D341Med (cell line): ENCODE measurements at regions not wholly inside any gene's neighbourhood (a gene's known extent, or its start where the extent isn't known, plus 50 kb on each side); places are given as distances from the start of the nearest gene placed in this dataset.
"Not testable (repeated sequence)": the region's sequence is repeated elsewhere in the genome, so short reads cannot be mapped to it uniquely, and the experiment has no call there.

Source experiments
- DNase-seq: peaks from one replicate; pipeline ENCODE4 v3.0.0; 2012; ENCODE audit warnings: low spot score

DNA sequence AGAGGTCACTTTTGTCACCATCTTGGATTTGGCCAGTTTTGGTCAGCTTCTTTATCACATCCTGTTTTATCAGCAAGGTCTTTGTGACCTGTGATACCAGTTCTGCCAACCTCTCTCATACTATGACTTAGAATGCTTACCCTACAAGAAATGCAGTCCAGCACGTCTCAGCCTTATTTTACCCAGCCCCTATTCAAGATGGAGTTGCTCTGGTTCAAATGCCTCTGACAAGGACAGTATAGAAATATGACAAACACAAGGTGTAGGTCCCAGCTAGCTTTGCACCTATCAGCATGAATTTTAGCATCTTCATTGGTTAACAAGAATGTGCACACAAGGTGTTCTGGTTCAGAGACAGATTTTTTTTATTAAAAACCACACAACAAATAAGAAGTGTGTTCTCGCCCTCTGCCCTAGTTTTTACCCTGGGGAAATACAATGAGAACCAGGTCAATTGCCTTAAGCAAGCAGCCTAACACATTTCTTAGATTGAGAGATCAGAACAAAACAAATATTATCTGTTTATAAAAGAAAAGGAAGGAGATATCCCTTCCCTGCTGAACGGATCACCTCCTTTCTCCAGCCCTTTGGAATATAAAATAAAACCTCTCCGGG, 962.3 kb upstream of the PRKX start:
- DNase-seq = no peak

DNA sequence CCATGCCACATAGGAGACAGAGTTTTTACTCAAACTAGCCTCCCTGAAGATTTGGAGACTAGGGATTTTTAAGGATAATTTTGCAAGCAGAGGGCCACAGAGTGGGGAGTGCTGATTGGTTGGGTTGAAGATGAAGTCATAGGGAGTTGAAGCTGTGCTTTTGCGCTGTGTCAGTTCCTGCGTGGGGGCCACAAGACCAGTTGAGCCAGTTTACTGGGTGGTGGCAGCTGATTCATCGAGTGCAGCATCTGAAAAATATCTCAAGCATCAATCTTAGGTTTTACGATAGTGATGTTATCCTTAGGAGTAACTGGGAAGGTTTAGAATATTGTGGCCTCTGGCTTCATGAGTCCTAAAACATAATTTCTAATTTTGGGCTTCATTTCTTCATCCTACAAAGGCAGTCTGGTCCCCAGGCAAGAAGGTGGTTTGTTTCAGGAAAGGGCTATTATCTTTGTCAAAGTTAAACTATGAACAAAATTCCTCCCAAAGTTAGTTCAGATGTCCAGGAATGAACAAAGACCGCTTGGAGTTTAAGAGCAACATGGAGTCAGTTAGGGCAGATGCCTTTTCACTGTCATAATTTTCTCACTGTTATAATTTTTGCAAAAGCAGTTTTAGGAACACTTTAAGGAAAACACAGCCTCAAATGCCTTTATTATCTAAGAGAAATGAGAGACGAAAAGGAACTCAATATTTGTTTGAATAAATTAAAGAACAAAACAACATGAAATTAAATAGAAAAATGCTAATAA, 960.8 kb upstream of the PRKX start:
- no peak for DNase-seq

DNA sequence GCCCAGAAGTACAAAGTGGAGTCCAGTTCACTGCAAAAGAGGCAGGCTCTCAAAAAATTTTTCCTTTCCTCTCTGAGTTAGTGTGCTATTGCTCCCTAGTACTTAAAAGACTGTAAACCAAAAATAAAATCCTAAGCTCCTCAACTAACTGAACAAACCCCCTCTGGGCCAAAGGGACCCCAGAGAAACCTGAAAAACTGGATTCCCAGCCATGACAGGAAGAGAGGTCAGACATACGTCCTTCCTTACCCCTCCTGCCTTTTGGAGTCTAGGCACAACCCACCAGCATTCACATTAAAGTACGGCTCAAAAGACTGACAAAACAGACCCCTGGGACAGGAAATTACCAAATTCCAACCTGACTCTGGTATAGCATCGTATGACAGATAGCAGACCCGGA, 957.9 kb upstream of the PRKX start:
- DNase-seq = no peak

DNA sequence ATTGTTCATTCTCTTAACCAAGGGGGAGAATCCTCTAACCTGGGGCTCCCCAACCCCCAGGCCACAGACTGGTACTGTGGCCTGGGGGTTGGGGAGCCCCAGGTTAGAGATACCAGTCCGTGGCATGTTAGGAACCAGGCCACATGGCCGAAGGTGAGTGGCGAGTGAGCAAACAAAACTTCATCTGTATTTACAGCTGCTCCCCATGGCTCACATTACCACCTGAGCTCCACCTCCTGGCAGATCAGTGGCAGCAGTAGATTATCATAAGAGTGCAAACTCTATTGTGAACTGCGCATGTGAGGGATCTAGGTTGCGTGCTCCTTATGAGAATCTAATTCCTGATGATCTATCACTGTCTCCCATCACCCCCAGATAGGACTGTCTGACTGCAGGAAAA, 957.2 kb upstream of the PRKX start:
- no peak for DNase-seq

DNA sequence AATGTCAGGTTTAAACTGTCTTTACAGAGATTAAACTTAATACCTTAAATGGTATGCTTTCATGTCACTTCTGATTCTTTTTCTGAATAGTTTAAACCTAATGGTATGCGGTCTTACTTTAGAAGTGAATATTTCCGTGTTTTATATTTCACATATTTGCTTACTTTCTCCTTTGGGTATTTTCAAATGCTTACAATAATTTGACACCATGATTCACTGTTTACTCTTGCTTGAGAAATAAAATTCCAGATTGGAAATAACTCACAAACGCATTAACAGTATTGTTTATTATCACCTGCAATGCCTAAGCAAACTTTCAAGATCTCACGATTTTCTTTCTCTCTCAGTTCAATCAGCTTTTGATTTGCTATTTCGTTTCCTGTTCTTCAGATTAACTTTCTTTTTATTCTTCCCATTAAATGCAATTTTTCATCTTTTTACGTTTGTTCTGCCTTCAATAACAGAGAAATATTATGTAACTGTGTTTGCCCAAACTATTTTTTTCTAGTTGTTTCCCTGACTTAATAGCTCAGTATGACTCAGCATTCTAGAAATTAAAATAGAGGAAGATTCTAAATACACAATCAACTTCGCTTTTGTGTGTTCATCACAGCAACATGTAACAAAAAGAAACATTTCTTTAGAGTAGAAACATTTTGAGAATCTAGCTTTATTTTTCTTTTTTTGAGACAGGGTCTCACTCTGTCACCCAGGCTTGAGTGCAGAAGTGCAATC, 955.5 kb upstream of the PRKX start:
- no peak for DNase-seq

DNA sequence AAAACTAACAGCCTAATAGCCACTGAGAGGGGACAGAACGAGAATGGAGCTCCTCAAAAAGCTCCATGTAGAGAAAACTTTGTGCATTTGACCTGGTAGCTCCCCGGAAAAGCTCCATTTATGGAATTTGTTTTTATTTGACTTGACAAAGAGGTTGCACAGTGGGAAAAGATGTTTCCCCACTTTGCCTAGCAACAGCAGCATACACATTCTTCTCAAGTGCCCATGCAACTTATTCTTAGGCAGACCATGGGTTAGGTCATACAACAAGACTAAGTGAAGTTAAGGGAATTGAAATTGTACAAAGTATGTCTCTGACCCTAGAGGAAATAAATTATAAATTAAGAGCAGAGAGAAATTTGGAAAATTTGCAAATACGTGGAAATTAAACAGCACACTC, 949.6 kb upstream of the PRKX start:
- no peak for DNase-seq

DNA sequence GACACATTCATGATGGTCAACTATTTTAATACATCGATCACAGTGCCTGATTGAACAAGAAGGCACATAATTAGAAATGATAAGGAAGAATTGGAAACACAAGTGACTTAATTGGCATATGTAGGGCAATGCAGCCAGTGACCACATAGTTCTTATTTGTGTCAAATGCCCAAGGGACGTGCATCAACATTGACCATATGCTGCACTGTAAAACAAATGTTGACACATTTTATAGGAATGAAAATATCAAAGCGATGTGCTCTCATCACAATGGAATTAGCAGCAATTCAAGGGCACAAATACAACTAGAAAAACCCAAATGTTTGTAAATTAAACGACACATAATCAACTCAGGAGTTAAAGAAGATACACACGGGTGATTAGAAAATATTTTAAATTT, 948.3 kb upstream of the PRKX start:
- no peak for DNase-seq

DNA sequence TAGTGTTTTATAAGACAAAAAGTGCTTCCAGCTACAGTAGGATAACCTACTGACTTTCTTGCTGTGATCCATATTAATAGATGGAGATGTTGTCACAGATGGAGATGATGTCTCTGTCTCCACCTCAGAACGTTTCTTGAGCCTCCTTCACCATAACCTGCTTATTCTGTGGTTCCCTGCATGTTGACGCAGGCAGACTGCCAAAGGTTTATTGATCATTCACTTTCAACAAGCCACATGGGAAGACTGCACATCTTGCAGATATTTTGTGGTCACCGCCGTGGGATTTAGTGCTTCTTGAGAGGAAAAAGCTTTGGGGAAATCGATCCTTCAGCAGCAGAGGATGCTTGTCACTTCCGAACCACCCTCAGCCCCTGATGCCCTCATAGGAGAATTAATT, 943.0 kb upstream of the PRKX start:
- DNase-seq = no peak

DNA sequence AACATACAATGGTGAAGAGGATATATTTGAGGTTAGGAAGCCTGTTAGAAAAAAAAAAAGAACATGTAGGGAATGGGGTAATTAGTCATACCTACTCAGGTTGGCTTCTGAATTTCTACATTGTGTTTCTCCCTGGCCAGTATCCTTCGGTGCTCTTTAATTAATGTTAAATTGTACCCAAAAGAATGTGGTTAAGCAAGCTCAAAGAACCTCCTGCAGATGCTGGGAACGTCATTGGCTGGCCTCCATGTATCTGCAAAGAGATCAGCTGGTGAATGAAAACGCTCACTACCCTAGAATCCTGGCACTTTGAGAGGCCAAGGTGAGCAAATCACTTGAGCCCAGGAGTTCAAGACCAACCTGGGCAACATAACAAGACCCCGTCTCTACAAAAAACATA, 942.3 kb upstream of the PRKX start:
- no peak for DNase-seq

DNA sequence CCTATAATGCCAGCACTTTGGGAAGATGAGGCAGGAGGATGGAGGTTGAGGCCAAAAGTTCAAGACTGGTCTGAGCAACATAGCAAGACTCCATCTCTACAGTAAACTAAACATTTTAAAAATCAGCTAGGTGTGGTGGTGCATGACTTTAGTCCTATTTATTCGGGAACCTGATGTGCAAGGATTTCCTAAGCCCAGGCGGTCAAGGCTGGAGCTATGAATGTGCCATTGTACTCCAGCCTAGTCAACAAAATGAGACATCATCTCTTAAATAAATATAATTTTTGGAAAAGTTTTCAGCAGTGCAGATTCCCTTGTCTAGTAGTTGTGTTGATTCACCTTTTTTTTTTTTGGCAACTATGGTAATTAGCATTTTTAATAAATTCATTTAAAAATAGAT, 928.7 kb upstream of the PRKX start:
- DNase-seq = no peak

DNA sequence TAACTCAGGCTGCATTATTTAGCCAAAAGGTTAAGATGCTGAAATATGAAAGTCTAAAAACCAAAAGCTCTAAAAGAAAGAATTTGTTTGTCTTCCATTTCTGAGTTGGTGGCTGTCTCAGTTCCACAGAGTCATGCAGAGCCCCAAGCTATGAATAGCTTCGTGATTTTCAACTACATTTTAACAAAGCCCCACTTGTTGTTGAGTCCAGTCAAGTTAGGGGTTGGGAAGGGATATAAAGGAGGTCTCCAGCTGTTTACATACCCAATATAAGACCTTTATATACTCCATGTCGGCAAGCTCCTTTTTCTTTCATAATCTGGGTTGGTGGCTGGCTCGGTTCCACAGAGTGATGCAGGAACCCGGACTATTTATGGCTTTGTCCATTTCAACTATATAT, 924.6 kb upstream of the PRKX start:
- DNase-seq = no peak

DNA sequence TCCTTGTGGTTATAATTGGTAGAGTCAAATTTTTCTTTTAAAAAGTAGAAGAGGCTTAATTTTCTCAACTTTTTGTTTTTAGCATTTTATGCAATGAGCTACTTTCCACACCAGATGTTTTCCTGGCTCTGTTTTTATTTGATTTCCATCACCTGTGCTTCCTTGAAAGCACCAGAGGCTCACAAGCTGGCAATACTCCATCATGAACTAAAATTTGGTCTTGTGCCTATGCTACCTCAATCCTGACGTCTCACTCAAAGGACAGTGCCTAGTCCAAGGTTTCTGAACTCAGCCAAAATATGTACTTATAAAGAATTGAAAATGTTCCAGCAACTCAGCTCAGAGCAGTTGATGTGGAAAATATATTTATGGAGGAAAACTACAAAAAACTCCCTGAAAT, 914.0 kb upstream of the PRKX start:
- DNase-seq = no peak

DNA sequence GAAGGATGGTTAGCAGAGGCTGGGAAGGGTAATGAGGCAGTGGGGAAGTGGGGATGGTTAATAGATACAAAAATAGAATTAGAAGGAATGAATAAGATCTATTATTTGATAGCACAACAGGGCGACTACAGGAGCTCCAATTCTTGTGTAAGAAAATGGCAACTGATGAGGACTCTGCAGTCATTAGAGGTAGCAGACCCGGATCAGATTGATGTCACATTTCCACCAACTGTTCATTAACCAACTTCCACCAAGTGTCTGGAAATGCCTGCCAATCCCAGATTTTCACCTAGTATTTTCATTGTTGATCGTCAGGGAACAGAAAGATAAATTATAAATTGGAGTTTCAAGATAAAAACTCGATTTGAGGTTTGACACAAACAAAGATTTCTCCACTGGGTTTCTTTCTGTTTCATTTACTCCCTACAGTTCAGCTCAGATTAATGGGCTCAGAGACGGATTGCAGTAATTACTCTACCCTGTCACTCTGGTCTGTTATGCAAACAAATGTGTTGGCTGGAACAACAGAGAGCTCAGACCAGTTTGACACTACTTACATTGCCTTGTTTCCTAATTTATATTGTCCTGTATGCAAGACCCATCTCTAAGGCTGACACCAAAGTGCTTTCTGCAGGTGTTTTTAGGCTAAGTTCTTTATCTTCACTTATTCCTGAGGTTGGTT, 909.2 kb upstream of the PRKX start:
- DNase-seq = no peak

DNA sequence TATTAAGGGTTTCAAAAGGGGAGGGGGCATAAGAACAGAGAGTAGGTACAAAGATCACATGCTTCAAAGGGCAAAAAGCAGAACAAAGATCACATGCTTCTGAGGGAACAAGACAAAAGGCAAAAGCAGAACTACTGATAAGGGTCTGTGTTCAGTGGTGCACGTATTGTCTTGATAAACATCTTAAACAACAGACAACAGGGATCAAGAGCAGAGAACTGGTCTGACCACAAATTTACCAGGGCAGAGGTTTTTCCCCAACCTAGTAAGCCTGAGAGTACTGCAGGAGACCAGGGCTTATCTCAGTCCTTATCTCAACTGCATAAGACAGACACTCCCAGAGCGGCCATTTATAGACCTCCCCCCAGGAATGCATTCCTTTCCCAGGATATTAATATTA, 900.2 kb upstream of the PRKX start:
- DNase-seq = not testable (repeated sequence)

DNA sequence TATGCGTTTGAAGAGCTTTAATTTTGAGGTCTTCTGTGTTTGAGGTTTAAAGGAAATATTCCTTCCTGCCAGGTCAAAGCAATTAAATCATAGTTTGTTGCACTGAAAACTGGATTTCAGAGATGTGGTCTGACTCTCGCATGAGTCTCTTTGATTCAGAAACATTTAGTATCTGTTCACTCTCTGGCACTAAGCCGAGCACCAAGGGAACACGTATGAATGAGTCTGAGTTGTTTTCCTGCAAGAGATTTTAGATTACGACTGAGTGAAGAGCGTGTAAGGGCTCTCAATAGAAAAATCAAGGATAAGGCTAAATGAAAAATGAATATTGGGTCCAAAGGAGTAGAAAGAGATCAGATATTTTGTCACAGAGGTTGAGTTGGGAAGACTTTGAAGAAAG, 875.4 kb upstream of the PRKX start:
- no peak for DNase-seq

DNA sequence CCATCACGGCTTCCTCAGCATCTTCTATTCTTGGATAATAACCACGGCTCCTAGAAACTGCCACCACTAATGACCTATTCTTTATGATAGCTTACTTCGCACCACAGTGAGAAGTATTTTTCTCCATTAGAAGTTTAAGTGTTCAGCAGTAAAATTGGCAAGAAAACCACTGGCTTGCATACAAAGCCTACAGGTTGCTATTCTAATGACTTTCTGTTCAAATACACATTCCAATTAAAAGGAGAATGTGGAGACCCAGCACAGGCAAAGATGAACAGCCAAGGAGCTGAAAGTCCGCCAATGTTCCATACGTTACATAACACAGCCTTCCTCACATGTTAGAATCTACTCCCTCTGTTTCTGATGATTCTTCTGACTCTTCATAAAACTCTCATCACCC, 875.0 kb upstream of the PRKX start:
- DNase-seq = no peak

DNA sequence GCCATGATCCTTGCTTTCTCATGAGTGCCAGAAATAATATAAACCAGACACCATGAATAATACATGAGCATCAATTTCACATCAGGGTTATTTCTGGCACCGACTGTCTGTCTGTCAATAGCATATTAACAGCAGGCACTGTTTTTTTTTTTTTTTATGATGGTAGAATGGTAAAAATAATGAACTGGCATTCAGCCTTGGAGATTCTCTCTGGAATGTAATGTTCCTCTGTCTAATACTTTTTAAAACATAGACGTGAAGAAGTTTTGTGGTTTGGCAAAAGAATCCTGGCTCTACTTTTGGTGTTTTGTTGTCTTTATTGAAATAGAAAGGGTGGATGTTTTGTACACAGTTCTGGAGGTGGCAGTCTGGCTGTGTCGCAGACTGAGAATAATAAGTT, 874.6 kb upstream of the PRKX start:
- DNase-seq = no peak

DNA sequence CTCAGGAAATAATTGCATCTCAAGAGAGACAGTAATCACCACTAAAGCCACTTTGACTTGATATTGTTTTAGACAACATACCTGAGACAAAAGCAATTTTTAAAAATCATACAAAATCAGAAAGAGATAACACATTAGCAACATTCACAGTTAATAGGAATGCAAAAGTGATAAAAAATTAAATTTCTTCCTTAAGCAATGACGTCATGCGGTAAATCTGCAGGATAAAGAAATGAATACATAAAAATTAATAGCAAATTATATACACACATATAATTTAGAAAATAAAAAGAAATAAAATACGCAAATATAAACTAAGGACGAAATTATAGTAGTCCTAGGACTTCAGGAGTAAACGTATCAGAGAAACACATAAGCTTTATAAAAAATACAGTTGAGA, 866.5 kb upstream of the PRKX start:
- DNase-seq = no peak

DNA sequence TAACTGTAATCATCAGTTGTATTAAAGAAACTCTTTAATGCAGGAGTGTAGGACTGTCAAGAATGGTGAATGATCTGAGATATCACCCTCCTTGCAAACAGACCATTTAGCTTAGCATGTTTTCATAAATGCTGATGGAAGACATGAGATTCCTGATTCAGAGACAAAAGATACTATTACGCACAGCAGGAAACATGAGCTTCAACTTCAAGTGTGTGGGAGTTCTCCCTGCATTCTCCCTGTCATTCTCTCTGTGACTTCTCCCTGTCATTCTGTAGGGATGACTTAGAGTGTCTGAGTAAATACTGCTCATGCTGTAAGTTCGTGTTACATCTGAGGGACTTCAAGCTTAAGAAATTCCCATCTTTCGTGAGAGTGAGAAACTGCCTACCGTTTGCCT, 866.0 kb upstream of the PRKX start:
- DNase-seq = no peak

DNA sequence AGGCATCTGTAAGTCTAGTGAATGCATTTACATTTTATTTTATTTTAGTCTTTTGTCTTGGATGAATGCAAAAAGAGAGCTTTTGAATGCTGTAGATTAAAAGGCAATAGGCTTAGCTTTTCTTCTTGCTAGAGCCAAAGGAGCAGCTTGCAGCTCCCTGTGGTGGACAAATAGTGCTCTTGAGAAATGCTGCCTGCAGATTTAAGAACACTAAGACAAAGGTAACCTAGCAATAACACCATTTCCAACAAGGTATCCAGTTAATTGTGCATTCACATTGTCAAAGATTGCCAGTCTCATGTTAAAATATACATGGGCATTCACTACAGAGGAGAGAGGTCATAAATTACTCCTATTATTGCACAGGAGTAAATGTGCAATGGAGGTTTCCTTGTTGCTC, 859.2 kb upstream of the PRKX start:
- DNase-seq = no peak

DNA sequence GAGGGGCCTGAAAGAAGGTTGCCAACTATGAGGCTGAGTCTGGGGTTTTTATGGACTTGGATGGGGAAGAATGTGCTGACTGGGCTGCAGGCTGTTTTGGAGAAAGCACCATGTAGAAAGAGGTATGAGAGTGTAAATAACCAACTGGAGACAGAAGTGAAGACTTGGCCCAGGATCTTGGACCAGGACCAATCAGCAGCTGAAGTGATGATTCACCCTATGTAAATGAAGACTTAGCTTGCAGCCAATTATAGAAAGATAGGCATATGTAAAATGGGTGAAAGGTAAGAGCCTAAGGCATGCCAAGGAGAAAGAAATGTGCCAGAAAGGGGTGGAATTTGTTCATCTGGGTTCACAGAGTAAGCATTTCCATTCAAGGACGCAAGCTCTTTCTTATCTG, 856.7 kb upstream of the PRKX start:
- DNase-seq = no peak

DNA sequence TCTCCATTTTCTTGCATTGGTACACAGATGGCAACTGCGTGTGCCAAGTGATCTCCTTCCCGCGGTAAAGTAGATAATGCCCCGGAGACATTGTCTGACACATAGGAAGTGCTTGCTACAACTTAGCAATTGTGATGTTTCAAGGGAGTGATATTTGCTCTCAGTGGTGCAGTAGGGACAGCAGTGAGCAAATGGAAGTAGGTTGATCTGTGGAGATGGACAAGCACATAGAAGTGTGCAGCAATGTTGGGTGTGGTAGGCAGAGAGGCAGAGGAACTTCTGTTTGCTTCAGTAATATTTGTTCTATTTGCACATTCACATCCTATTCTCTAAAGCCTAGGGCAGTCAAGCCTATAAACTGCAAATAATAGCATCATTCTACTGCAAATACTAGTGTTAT, 846.7 kb upstream of the PRKX start:
- no peak for DNase-seq

DNA sequence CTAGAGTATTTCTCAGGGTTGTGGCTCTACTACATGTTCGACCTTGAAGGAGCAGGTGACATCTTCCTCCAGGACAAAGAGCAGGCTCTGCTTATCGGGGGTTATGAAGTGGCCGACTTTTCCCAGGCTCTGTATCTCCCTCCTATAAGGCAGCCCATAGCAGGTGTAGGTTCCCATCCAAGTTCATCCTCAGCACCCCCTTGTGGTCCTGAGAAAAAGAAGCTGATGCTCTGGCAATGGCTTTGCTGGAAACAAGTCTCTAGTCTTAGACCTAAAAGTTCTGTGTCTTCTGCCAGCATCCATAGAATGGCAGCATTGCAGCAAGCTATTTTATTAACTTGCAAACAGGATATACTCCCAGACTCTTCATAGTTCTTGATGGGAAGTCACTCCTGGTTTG, 836.6 kb upstream of the PRKX start:
- peak; percentile 30 for DNase-seq
